Keratinocyte (primary cell): ENCODE measurements at regions not wholly inside any gene's neighbourhood (a gene's known extent, or its start where the extent isn't known, plus 50 kb on each side); places are given as distances from the start of the nearest gene placed in this dataset.

Experiments used
- DNase-seq: peaks from one replicate; pipeline ENCODE4 v3.0.0-alpha.2; 2011; ENCODE audit warnings: low read depth, missing footprints, low spot score
- FAIRE-seq: peaks from 2 replicates; lab custom pipeline; 2011; peaks lifted over from hg19 to GRCh38; lab: Jason Lieb, UNC
- H2AFZ ChIP-seq: 2 replicates; pipeline ENCODE4 v1.6.0; 2012; ENCODE audit warnings: low read length, control low read depth, inconsistent platforms; ENCODE audit not compliant: control insufficient read depth
- H3K27ac ChIP-seq: 2 replicates; pipeline ENCODE4 v1.5.1; 2011; ENCODE audit warnings: low read length; ENCODE audit not compliant: control insufficient read depth, insufficient read depth
- H3K27me3 ChIP-seq: 3 replicates; pipeline ENCODE4 v1.6.0; 2011; ENCODE audit warnings: low read length; ENCODE audit not compliant: control insufficient read depth, insufficient read depth; ENCODE audit errors: extremely low read depth
- H3K36me3 ChIP-seq, 2 experiments: 2 replicates in 1 of 2; 3 replicates in 1 of 2; pipeline ENCODE4 v1.5.1; 2011; ENCODE audit warnings: low read length in 2 of 2, mild to moderate bottlenecking in 1 of 2; ENCODE audit not compliant: control insufficient read depth in 2 of 2, insufficient read depth in 2 of 2; ENCODE audit errors: extremely low read depth in 1 of 2
- H3K4me1 ChIP-seq: 3 replicates; pipeline ENCODE4 v1.5.1; 2011; ENCODE audit warnings: low read length; ENCODE audit not compliant: control insufficient read depth, insufficient read depth; ENCODE audit errors: extremely low read depth
- H3K4me2 ChIP-seq: 3 replicates; pipeline ENCODE4 v1.6.0; 2011; ENCODE audit warnings: low read depth, low read length; ENCODE audit not compliant: control insufficient read depth, insufficient read depth; ENCODE audit errors: extremely low read depth
- H3K4me3 ChIP-seq, 3 experiments: fragments of 200-600 bp in 1 of 3; sonication (generic) in 1 of 3; 2 replicates in 2 of 3; 3 replicates in 1 of 3; pipeline ENCODE4 v1.5.1; 2011 to 2016; ENCODE audit warnings: low read length in 3 of 3, mild to moderate bottlenecking in 3 of 3, control low read depth in 2 of 3, inconsistent platforms in 1 of 3, low read depth in 1 of 3, mixed read lengths in 1 of 3, mixed run types in 1 of 3, moderate library complexity in 1 of 3; ENCODE audit not compliant: control insufficient read depth in 2 of 3, insufficient read depth in 2 of 3; ENCODE audit errors: extremely low read depth in 1 of 3
- H3K79me2 ChIP-seq: 2 replicates; pipeline ENCODE4 v1.6.0; 2012; ENCODE audit warnings: low read length; ENCODE audit not compliant: control insufficient read depth, insufficient read depth
- H3K9ac ChIP-seq: 3 replicates; pipeline ENCODE4 v1.6.0; 2011; ENCODE audit warnings: low read length; ENCODE audit not compliant: control insufficient read depth, insufficient read depth; ENCODE audit errors: extremely low read depth
- H3K9me1 ChIP-seq: 3 replicates; pipeline ENCODE4 v1.6.0; 2011; ENCODE audit warnings: low read length; ENCODE audit not compliant: control insufficient read depth, insufficient read depth; ENCODE audit errors: extremely low read depth
- H3K9me3 ChIP-seq: 2 replicates; pipeline ENCODE4 v1.5.1; 2012; ENCODE audit warnings: low read depth, low read length; ENCODE audit not compliant: control insufficient read depth
- H4K20me1 ChIP-seq: 3 replicates; pipeline ENCODE4 v1.6.0; 2011; ENCODE audit warnings: low read length; ENCODE audit not compliant: control insufficient read depth, insufficient read depth; ENCODE audit errors: extremely low read depth
- CTCF ChIP-seq, 3 experiments: IDR thresholded peaks in 1 of 3; conservative IDR thresholded peaks in 1 of 3; optimal IDR thresholded peaks in 1 of 3; 2 replicates in 2 of 3; 3 replicates in 1 of 3; pipeline versions ENCODE3 to v1.5.1; 2011; ENCODE audit warnings: low read length in 3 of 3, mild to moderate bottlenecking in 3 of 3, moderate library complexity in 2 of 3, control low read depth in 1 of 3, inconsistent platforms in 1 of 3; ENCODE audit not compliant: insufficient read depth in 2 of 3; ENCODE audit errors: extremely low read depth in 1 of 3
- EZH2 ChIP-seq: IDR thresholded peaks from one replicate; pipeline ENCODE4 v1.6.1; 2012; ENCODE audit warnings: inconsistent platforms, mild to moderate bottlenecking, low read length, moderate library complexity
- dilution Hi-C: fragments of 300-500 bp; cut with MboI; formaldehyde crosslinking; loops from one replicate; pipeline ENCODE4 v1.7.0; 2020; ENCODE audit warnings: low sequenced_read_pairs; ENCODE audit not compliant: extremely low pct_ligation_motif_present

GRCh38 chr4:181597766-181598165 is 645.4 kb upstream of the TENM3 start:
- no peak for DNase-seq
- no peak overlapping the region for H3K27ac ChIP-seq
- H4K20me1 ChIP-seq = no peaks in the 10 kb centered on the region
- H3K4me2 ChIP-seq = no peak overlapping the region
- no peak overlapping the region for H3K4me3 ChIP-seq
- no peaks in the 10 kb centered on the region for H3K4me1 ChIP-seq
- no peak for FAIRE-seq
- no peak overlapping the region for H2AFZ ChIP-seq
- H3K79me2 ChIP-seq = no peaks in the 10 kb centered on the region
- dilution Hi-C loops = no loop called here
- H3K9me3 ChIP-seq = no peaks in the 10 kb centered on the region
- no peaks in the 10 kb centered on the region for H3K36me3 ChIP-seq
- no peak overlapping the region for H3K9ac ChIP-seq
- no peaks in the 10 kb centered on the region for H3K27me3 ChIP-seq
- H3K9me1 ChIP-seq = no peaks in the 10 kb centered on the region
- TF ChIP-seq EZH2 (no peak), CTCF (optimal IDR thresholded peaks at IDR 0.05 in 1 of 3, IDR thresholded peaks at IDR 0.05 in 1 of 3, conservative IDR thresholded peaks at IDR 0.05 in 1 of 3; ENCODE audit: extremely low read depth in 1 of 3, insufficient read depth in 2 of 3, low read length in 3 of 3) (no peak)

DNA sequence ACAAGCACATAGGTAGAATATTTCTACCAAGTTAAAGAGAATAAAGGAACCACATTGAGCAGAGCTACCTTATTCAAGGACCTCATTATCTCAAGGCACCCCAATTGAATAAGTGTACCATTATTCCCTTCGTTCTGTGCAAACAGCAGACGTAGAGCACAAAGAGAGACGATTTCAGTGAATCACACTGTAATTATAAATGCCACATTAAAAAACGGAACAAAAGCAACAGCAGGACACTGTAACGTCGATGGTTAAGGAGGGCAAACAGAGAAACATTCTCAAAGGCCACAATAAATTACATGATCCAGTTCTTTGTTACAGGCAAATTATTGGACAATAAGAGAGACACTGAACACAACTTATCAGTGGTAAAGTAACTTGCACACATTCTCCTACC is 644.1 kb upstream of the TENM3 start:
- no peaks in the 10 kb centered on the region for H3K27me3 ChIP-seq
- no peaks in the 10 kb centered on the region for H3K4me1 ChIP-seq
- DNase-seq = no peak
- no peaks in the 10 kb centered on the region for H3K9me3 ChIP-seq
- H3K4me3 ChIP-seq = no peak overlapping the region
- H3K9me1 ChIP-seq = no peaks in the 10 kb centered on the region
- no peak overlapping the region for H3K4me2 ChIP-seq
- dilution Hi-C loops = no loop called here
- no peaks in the 10 kb centered on the region for H3K79me2 ChIP-seq
- H3K27ac ChIP-seq = no peak overlapping the region
- TF ChIP-seq EZH2 = no peak
- no peak for TF ChIP-seq CTCF (optimal IDR thresholded peaks at IDR 0.05 in 1 of 3, IDR thresholded peaks at IDR 0.05 in 1 of 3, conservative IDR thresholded peaks at IDR 0.05 in 1 of 3; ENCODE audit: extremely low read depth in 1 of 3, insufficient read depth in 2 of 3, low read length in 3 of 3)
- no peaks in the 10 kb centered on the region for H3K36me3 ChIP-seq
- H2AFZ ChIP-seq = no peak overlapping the region
- no peak for FAIRE-seq
- H4K20me1 ChIP-seq = no peaks in the 10 kb centered on the region
- H3K9ac ChIP-seq = no peak overlapping the region
